Astrocyte of the cerebellum (primary cell): ENCODE measurements at regions not wholly inside any gene's neighbourhood (a gene's known extent, or its start where the extent isn't known, plus 50 kb on each side); places are given as distances from the start of the nearest gene placed in this dataset.
A peak's percentile ranks its signal among the peaks of the same experiment; 100 is the strongest.

ENCODE experiments used
- DNase-seq: peaks from one replicate; pipeline ENCODE4 v3.0.0-alpha.2; 2011; ENCODE audit warnings: low read depth
- H3K4me3 ChIP-seq: 2 replicates; pipeline ENCODE4 v1.5.1; 2011; ENCODE audit warnings: mild to moderate bottlenecking, low read depth, low read length, moderate library complexity
- in situ Hi-C: cut with HindIII; loops from 2 replicates; pipeline ENCODE4 v1.10.0; 2017; ENCODE audit warnings: low sequenced_read_pairs
- TF ChIP-seq, protein P1 (sequence below): IDR thresholded peaks from 2 replicates; pipeline ENCODE4 v1.5.1; 2012; ENCODE audit warnings: low read length, low read depth, moderate library complexity, mild to moderate bottlenecking; ENCODE audit errors: missing control alignments

DNA sequence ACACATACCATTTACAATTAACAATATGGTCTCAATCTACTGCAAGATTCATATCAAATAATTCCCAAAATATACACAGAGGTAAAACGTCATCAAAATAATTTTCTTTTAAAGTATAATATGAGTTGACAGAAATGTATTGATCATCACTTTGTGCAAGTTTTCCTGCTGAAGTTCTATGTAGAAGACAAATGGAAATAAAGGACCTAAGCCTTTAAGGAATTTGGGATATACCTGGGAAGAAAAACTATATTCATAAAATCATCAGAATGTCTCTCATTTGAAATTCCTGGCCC, 61.1 kb upstream of the DAAM1 start:
- DNase-seq: no peak
- in situ Hi-C loops: no loop called here

DNA sequence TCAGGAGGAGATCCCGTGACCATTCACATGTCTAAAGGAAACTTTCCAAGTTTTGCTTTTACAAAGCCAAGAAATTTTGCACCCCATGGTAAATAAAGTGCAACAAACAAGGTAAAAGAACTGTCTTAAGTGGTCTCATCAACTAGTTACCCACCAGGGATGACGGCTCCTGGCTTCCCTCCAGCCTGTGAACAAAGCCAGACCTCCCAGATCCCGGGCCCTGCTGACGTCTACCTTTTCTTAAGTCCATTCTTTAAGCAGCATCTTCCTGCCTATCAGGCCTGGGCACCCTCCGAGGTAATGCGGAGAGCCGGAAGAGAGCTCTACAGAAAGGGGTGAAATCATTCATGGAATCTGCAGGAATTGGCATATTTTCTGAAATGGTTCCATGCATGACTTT, 58.0 kb upstream of the DAAM1 start:
- H3K4me3 ChIP-seq: no peak overlapping the region
- no peak for DNase-seq
- TF ChIP-seq, protein P1, sequence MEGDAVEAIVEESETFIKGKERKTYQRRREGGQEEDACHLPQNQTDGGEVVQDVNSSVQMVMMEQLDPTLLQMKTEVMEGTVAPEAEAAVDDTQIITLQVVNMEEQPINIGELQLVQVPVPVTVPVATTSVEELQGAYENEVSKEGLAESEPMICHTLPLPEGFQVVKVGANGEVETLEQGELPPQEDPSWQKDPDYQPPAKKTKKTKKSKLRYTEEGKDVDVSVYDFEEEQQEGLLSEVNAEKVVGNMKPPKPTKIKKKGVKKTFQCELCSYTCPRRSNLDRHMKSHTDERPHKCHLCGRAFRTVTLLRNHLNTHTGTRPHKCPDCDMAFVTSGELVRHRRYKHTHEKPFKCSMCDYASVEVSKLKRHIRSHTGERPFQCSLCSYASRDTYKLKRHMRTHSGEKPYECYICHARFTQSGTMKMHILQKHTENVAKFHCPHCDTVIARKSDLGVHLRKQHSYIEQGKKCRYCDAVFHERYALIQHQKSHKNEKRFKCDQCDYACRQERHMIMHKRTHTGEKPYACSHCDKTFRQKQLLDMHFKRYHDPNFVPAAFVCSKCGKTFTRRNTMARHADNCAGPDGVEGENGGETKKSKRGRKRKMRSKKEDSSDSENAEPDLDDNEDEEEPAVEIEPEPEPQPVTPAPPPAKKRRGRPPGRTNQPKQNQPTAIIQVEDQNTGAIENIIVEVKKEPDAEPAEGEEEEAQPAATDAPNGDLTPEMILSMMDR: no peak
- in situ Hi-C loops: no loop called here

More for the DNA sequence above, 61.1 kb upstream of the DAAM1 start:
- H3K4me3 ChIP-seq: no peak overlapping the region
- TF ChIP-seq, protein P1: no peak

DNA sequence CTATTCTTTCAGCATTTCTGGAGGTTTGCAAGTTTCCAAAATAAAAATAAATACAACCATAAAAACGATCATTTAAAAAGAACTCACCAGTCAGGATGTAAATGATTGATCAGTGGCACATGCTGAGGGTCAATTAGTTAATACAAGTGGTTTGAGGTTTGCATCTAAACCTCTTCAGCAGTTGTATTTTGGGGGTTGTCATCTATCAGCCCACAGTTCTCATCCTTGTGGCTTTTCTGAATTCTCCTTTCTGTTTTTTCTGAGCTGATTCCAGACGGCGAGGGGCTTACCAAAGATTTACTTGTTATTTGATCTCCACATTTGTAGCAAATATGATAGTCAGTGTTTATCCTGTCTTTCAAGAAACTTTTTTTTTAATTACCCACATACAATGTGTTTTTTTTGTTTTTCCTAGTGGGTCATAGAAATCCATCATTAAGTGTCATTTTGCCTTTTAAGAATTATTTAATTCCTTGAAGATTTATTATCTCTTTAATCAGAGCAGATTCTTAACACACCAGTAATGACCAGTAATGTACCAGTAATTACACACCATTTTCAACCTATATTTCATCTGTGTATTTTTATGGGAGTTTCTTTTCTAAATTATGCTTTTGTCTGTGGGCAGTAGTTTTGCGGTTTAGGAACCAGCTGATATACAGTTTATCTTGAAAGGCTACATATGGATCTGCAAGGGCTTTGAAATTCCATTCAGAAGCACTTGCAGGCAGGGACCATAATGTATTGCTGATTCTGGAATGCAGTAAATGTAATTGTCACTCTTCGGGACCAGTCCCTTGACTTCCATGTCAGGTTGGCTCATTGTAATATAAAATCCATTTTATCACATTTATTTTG, 56.3 kb upstream of the DAAM1 start:
- no peak overlapping the region for H3K4me3 ChIP-seq
- TF ChIP-seq, protein P1: no peak
- in situ Hi-C loops: no loop called here
- no peak for DNase-seq

DNA sequence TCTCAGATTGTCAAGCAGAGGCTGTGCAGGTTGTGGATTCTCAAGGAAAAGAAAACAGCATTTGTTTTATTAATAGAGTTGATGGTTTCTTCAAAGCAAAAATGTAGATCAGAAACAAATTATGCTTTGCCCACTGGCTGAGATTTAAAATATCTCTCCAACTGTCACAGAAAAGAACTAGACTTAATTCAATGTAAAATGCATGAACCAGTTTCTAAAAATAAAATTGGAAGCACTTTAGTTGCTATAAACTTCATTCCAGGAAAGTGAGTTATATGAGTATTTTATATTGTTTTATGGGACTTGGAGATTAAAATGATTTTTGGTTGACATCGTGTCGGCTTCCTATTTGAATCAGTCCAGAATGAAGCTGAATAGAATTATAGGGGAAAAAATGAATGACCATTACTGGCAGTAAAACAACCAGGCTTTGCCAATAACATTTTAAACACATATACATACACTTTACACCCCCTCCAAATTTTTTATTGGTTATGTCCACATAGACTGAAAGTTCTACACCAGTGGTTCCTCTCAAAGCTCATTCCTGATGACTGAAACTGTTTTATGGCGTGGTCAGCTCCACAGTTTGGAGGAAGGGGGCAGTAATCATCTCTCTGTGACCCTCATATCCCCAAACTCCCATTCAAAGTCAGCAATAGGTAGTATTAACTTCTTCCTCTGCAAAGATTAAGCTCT, 55.5 kb upstream of the DAAM1 start:
- in situ Hi-C loops: no loop called here
- TF ChIP-seq, protein P1: peak; percentile 38
- no peak overlapping the region for H3K4me3 ChIP-seq
- no peak for DNase-seq

DNA sequence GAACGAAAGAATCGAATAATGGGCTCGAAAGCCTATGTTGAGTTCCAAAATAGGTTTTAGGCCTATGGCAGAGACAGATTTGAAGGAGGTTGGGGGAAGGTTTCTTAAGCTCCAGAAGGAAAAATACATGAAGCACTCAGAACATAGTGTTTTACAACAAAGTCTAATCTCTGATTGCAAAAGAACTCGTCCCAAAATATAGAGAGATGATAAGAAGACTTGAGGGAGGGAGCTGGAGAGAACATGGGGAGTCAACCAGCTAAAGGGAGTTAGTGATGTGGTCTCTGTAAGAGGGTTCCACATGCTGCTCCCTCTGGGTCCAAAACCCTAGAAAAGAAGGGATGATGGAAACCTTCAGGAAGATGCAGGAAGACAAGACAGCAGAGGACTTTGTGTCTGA, 54.8 kb upstream of the DAAM1 start:
- in situ Hi-C loops: no loop called here
- no peak for DNase-seq
- H3K4me3 ChIP-seq: no peak overlapping the region
- TF ChIP-seq, protein P1: no peak

DNA sequence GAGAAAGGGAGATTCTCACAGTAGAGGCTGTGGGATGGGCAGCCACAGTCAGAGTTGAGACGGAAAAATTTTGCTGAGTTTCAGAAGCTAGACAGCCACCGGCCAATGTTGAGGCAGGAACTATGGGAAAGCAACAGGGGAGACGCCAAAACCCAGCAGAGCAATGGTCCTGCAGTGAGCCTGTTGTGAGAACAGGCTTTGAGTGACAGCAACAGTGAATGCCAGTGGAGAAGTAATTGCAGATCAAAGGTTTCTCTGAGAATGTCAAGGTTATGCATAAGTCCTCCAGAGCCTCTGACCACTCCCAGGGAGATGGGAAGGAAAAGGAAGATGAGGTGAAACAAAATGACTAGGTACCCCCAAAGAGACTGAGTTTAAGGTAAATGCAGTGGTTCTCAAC, 54.2 kb upstream of the DAAM1 start:
- in situ Hi-C loops: no loop called here
- no peak overlapping the region for H3K4me3 ChIP-seq
- TF ChIP-seq, protein P1: no peak
- DNase-seq: no peak
